B cell (primary cell): ENCODE measurements at regions not wholly inside any gene's neighbourhood (a gene's known extent, or its start where the extent isn't known, plus 50 kb on each side); places are given as distances from the start of the nearest gene placed in this dataset.

Source experiments
- ATAC-seq: fragments of 200-7000 bp; cut with Tn5 transposase; one replicate; pipeline ENCODE4 v1.10.0; 2021; ENCODE audit warnings: low read depth, mild to moderate bottlenecking, moderate number of reproducible peaks, moderate library complexity
- CTCF ChIA-PET: fragments of 350-600 bp; sonication (Branson Sonifier 250); formaldehyde crosslinking; loops from one replicate; lab custom pipeline; 2021; ENCODE audit warnings: antibody characterized with exemption, inconsistent platforms; lab: Charles Lee
- POLR2A ChIA-PET: fragments of 350-600 bp; sonication (Branson Sonifier 250); formaldehyde crosslinking; loops from one replicate; lab custom pipeline; 2021; ENCODE audit warnings: antibody characterized with exemption; lab: Charles Lee
- DNase-seq: peaks from one replicate; pipeline ENCODE4 v3.0.0; 2013
- H2AFZ ChIP-seq: 2 replicates; pipeline ENCODE4 v1.6.1; 2012; ENCODE audit warnings: mild to moderate bottlenecking, low read depth, low read length; ENCODE audit not compliant: insufficient read depth, poor library complexity, severe bottlenecking
- H3K27ac ChIP-seq, 2 donors: 1 replicate in 1 of 2; 2 replicates in 1 of 2; pipeline ENCODE4 v1.5.1; 2012 to 2013; ENCODE audit warnings: low read length in 2 of 2, mild to moderate bottlenecking in 2 of 2, moderate library complexity in 1 of 2
- H3K27me3 ChIP-seq, 4 experiments: fragments of 200-600 bp in 1 of 4; sonication (generic) in 1 of 4; replicated peaks in 1 of 4; 1 replicate in 2 of 4; 2 replicates in 2 of 4; pipeline versions ENCODE4 v1.6.1 to v1.7.0; 2013 to 2016; ENCODE audit warnings: low read length in 3 of 4, mild to moderate bottlenecking in 2 of 4, mixed read lengths in 1 of 4, moderate library complexity in 1 of 4; ENCODE audit not compliant: insufficient read depth in 4 of 4, control insufficient read depth in 3 of 4; ENCODE audit errors: control extremely low read depth in 1 of 4
- H3K36me3 ChIP-seq, 2 experiments: replicated peaks in 1 of 2; 1 replicate in 1 of 2; 2 replicates in 1 of 2; pipeline versions ENCODE4 v1.6.1 to v1.7.1; 2013; ENCODE audit warnings: low read length in 1 of 2; ENCODE audit not compliant: insufficient read depth in 2 of 2, control insufficient read depth in 1 of 2; ENCODE audit errors: control extremely low read depth in 1 of 2, extremely low read depth in 1 of 2
- H3K4me1 ChIP-seq, 2 donors: fragments of 200-600 bp in 1 of 2; sonication (generic) in 1 of 2; 1 replicate in 1 of 2; 2 replicates in 1 of 2; pipeline versions ENCODE4 v1.5.1 to v1.6.1; 2013 to 2017; ENCODE audit warnings: low read length in 2 of 2; ENCODE audit not compliant: control insufficient read depth in 2 of 2, insufficient read depth in 2 of 2
- H3K4me2 ChIP-seq: replicated peaks from 2 replicates; pipeline ENCODE3; 2012; ENCODE audit warnings: mild to moderate bottlenecking, low read depth, low read length; ENCODE audit not compliant: poor library complexity, severe bottlenecking
- H3K4me3 ChIP-seq, 5 experiments: fragments of 200-600 bp in 1 of 5; sonication (generic) in 1 of 5; 1 replicate in 3 of 5; 2 replicates in 2 of 5; pipeline versions ENCODE4 v1.5.1 to v1.7.0; 2011 to 2016; ENCODE audit warnings: low read length in 4 of 5, mild to moderate bottlenecking in 4 of 5, low read depth in 2 of 5, control low read depth in 1 of 5, moderate library complexity in 1 of 5; ENCODE audit not compliant: insufficient read depth in 1 of 5; ENCODE audit errors: control extremely low read depth in 1 of 5, extremely low read depth in 1 of 5
- H3K79me2 ChIP-seq: fragments of 200-600 bp; sonication (generic); one replicate; pipeline ENCODE4 v1.6.0; 2016; ENCODE audit warnings: low read length; ENCODE audit not compliant: control insufficient read depth, insufficient read depth
- H3K9ac ChIP-seq: fragments of 200-600 bp; sonication (generic); 2 replicates; pipeline ENCODE4 v1.6.1; 2017; ENCODE audit warnings: mild to moderate bottlenecking, low read length, moderate library complexity
- H3K9me3 ChIP-seq, 3 donors: one replicate each; pipeline versions ENCODE4 v1.6.1 to v1.7.1; 2013; ENCODE audit warnings: low read length in 2 of 3; ENCODE audit not compliant: control insufficient read depth in 2 of 3, insufficient read depth in 1 of 3; ENCODE audit errors: control extremely low read depth in 1 of 3
- H4K20me1 ChIP-seq: 2 replicates; pipeline ENCODE4 v1.6.0; 2012; ENCODE audit warnings: mild to moderate bottlenecking, low read length; ENCODE audit not compliant: insufficient read depth, control insufficient read depth, poor library complexity, severe bottlenecking
- H3K27ac Mint-ChIP-seq: one replicate; pipeline ENCODE4 v1.8.0; 2021; ENCODE audit warnings: mixed read lengths
- H3K27me3 Mint-ChIP-seq: one replicate; pipeline ENCODE4 v1.8.0; 2021; ENCODE audit warnings: mixed read lengths
- H3K4me1 Mint-ChIP-seq: one replicate; pipeline ENCODE4 v1.8.0; 2021; ENCODE audit warnings: mixed read lengths
- H3K4me3 Mint-ChIP-seq: one replicate; pipeline ENCODE4 v1.8.0; 2021; ENCODE audit warnings: mixed read lengths
- H3K9me3 Mint-ChIP-seq: one replicate; pipeline ENCODE4 v1.8.0; 2022; ENCODE audit warnings: mixed read lengths; ENCODE audit not compliant: insufficient read depth
- EZH2 ChIP-seq: IDR thresholded peaks from 2 replicates; pipeline ENCODE4 v1.6.1; 2012; ENCODE audit warnings: borderline replicate concordance, low read depth, mild to moderate bottlenecking, moderate library complexity, low read length; ENCODE audit not compliant: insufficient read depth, poor library complexity, severe bottlenecking
- WGBS: methylation state at CpG from one replicate; pipeline ENCODE4 v1.1.5; 2013; ENCODE audit warnings: missing lambda C conversion rate; ENCODE audit not compliant: insufficient coverage; 5-methylcytosine and 5-hydroxymethylcytosine counted together
- intact Hi-C: fragments of 100-400 bp; cut with micrococcal nuclease; formaldehyde crosslinking; loops from one replicate; pipeline ENCODE4 v1.10.0; 2022
- TF ChIP-seq, protein P1 (sequence below): fragments of 200-600 bp; IDR thresholded peaks from one replicate; pipeline ENCODE4 v1.8.0; 2022; ENCODE audit warnings: antibody characterized with exemption, mild to moderate bottlenecking

DNA sequence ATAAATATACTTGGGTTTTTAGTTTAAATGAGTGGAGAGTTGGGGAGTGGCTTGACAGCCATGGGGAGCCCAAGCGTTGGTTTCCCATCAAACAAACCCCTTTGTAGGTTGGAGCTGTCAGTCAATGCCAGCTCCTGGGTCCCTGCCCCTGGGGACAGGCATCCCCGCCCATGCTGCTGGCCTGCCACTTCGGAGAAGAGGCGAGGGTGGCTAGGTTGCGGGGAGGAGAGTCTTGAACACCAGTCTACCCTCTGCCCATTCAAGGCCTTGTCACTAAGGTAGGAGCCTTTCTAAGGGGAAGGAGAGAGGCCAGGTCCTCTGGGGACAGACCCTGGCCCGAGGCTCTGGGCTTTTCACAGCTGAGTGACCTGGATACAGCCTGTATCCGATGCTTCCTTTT lies 211.9 kb upstream of the CADM1 start:
- WGBS = 96% methylated on average over 4 of the region's 7 CpGs
- Mint-ChIP-seq H3K27me3 (no peaks in the 10 kb centered on the region), H3K4me1 (no peaks in the 10 kb centered on the region), H3K4me3 (no peak overlapping the region), H3K9me3 (peaks cover 1% of the 10 kb centered on the region), H3K27ac (no peak overlapping the region)
- CTCF ChIA-PET = no interaction called here
- H2AFZ ChIP-seq = no peak overlapping the region
- no peaks in the 10 kb centered on the region for H4K20me1 ChIP-seq
- H3K4me3 ChIP-seq = no peak overlapping the region
- no peak overlapping the region for H3K27ac ChIP-seq
- H3K4me2 ChIP-seq = no peak overlapping the region
- H3K4me1 ChIP-seq = no peaks in the 10 kb centered on the region
- DNase-seq = no peak
- ATAC-seq = no peak
- POLR2A ChIA-PET = no interaction called here
- TF ChIP-seq EZH2 = no peak
- TF ChIP-seq, protein P1, sequence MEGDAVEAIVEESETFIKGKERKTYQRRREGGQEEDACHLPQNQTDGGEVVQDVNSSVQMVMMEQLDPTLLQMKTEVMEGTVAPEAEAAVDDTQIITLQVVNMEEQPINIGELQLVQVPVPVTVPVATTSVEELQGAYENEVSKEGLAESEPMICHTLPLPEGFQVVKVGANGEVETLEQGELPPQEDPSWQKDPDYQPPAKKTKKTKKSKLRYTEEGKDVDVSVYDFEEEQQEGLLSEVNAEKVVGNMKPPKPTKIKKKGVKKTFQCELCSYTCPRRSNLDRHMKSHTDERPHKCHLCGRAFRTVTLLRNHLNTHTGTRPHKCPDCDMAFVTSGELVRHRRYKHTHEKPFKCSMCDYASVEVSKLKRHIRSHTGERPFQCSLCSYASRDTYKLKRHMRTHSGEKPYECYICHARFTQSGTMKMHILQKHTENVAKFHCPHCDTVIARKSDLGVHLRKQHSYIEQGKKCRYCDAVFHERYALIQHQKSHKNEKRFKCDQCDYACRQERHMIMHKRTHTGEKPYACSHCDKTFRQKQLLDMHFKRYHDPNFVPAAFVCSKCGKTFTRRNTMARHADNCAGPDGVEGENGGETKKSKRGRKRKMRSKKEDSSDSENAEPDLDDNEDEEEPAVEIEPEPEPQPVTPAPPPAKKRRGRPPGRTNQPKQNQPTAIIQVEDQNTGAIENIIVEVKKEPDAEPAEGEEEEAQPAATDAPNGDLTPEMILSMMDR = no peak
- peaks cover 0 to 3% (median 0%) of the 10 kb centered on the region in 4 experiments for H3K27me3 ChIP-seq
- intact Hi-C loops = no loop called here
- H3K79me2 ChIP-seq = no peaks in the 10 kb centered on the region
- H3K36me3 ChIP-seq = no peaks in the 10 kb centered on the region
- H3K9ac ChIP-seq = no peak overlapping the region
- H3K9me3 ChIP-seq = peaks cover 0 to 19% (median 0%) of the 10 kb centered on the region in 3 donors

DNA sequence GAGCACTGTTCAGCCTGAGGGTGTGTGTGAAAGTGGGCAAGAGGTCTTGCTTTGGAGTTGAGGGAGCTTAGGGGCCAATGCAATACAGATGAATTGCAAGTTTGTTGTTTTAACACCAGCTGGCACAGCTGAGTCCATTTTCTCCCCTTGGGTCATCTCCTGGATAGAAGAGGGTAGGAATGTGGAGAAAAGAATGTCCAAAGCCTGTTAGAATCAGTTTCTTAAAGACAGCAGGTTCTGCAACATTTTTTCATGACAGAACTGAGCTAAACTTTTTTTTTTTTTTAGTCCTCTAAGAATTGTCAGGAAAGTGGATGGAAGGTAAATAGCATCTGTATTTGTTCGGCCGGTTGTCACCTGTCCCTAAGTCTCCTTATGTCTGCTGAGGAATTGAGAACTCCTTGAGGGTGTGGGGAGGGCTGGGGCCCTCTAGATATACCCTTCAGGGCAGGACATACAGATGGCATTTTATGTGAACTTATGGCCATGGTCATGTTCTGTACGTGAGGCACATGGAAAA lies 211.1 kb upstream of the CADM1 start:
- Mint-ChIP-seq H3K27me3 (no peaks in the 10 kb centered on the region), H3K4me3 (no peak overlapping the region), H3K9me3 (peaks cover 1% of the 10 kb centered on the region), H3K27ac (no peak overlapping the region), H3K4me1 (no peaks in the 10 kb centered on the region)
- Histone ChIP-seq H3K4me2 (no peak overlapping the region), H3K9ac (no peak overlapping the region), H3K27ac (no peak overlapping the region), H3K4me3 (no peak overlapping the region), H3K79me2 (no peaks in the 10 kb centered on the region), H2AFZ (no peak overlapping the region), H3K4me1 (no peaks in the 10 kb centered on the region), H3K9me3 (peaks cover 0 to 19% (median 0%) of the 10 kb centered on the region in 3 donors), H3K36me3 (no peaks in the 10 kb centered on the region), H4K20me1 (no peaks in the 10 kb centered on the region), H3K27me3 (peaks cover 0 to 3% (median 0%) of the 10 kb centered on the region in 4 experiments)
- CTCF ChIA-PET = no interaction called here
- no peak for ATAC-seq
- intact Hi-C loops = no loop called here
- no peak for DNase-seq
- 87% methylated on average over 3 of the region's 3 CpGs for WGBS
- TF ChIP-seq, protein P1 = no peak
- no peak for TF ChIP-seq EZH2
- POLR2A ChIA-PET = no interaction called here
